D721Med (cell line): ENCODE measurements at regions not wholly inside any gene's neighbourhood (a gene's known extent, or its start where the extent isn't known, plus 50 kb on each side); places are given as distances from the start of the nearest gene placed in this dataset.

Experiments
- DNase-seq: peaks from one replicate; pipeline ENCODE4 v3.0.0; 2011; ENCODE audit warnings: low spot score; ENCODE audit not compliant: insufficient read length
- FAIRE-seq: peaks from 2 replicates; lab custom pipeline; 2011; peaks lifted over from hg19 to GRCh38; lab: Jason Lieb, UNC
- CTCF ChIP-seq: IDR thresholded peaks from 2 replicates; pipeline ENCODE4 v1.5.1; 2012; ENCODE audit warnings: mild to moderate bottlenecking, control low read depth; ENCODE audit not compliant: insufficient read depth; ENCODE audit errors: missing control alignments

DNA sequence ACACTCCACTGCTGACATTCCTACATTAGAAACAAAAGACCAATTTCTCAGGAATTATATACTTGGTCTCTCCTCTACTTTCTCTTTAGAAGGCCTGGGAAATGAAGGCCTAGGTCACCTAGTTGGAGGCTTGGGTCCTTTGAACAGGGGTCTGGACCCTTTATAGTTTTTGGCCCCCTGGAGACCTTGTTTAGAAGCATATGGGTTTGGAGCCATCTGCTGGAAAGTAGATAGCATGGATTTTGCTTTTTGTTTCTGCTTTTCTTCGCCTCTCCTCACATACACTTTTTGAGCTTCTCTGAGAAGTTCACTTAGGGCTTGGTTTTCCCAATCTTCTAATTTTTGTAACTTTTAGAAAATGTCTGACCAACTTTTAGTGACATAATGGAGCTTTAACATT, 67.1 kb upstream of the CDK20 start:
- peak; percentile 35 for TF ChIP-seq CTCF
- FAIRE-seq, result no peak
- DNase-seq, result no peak

DNA sequence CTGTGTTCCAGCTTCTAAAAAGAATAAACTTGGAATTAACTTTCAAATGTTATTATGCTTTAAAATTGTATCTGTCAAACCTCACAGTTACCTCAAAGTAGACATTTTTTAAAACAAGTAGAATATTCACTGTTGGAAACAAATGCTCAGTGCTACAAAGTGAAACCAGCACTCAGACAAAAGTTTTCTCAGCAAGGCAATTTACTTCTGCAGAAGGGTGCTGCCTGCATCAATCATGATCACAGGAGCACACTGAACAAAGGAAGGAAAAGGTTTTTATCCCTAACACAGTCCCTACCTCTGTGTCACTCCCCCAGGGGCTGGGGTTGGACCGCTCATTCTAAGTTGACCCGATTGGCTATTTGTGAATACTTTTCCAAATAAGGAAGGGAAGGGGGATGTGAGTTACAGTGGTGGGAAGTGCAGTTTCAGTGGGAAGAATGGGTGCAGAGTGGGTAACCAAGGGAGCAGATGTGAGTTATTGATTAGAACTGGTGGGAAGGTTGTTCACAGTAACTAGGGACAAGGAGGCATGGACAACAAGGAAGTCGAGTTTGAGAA, 63.0 kb upstream of the CDK20 start:
- TF ChIP-seq CTCF, result no peak
- DNase-seq, result no peak
- FAIRE-seq, result no peak

- FAIRE-seq (no peak), DNase-seq (no peak)
- TF ChIP-seq CTCF, result no peak
Measured at GRCh38 chr9:88034964-88035363, 60.6 kb upstream of the CDK20 start.

DNA sequence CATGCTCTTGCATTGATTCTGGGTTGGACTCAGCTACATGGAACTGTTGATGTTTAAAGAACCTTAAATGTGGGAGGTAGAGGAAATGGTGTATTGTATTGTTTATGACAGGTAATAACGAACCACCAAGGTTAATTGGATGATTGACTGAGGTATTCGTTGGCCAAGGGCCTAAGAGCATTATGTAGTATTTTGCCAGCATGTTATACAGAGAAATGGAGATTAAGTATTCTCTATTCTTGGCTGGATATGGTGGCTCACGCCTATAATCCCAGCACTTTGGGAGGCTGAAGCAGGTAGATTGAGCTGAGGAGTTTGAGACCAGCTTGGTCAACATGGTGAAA, 59.0 kb upstream of the CDK20 start:
- DNase-seq (no peak), FAIRE-seq (no peak)
- TF ChIP-seq CTCF, result no peak

DNA sequence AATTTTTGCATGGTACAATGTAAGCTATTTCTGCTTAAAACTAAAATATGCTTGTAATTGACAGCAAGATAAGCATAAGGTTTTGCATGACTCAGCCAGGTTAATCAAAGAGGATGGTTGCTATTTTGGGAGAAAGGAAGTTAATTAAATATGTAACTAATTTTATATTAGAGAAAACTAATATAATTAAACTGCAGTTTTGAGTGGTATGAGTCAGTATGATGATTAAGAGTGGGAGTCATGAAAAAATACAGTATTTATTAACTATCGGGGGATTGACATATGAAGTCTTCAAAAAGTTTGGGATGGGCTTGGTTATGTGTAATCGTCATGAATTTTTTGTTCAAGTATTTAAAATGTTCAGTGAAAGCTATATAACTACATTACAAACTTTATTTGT, 54.0 kb upstream of the CDK20 start:
- FAIRE-seq, result no peak

DNA sequence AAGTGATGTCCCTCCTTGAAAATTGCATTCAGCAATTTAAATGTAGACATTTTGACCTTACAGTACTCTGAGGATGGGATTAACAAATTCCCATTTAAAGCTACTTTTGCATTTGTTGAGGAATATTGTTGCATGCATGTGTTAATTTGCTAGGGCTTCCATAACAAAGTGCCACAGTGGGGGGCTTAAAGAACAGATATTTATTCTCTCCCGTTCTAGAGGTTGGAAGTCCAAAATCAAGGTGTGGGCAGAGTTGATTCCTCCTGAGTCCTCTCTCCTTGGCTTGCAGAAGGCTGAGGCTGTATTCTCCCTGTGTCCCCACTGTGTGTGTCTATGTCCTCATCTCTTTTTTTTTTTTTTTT, 51.8 kb upstream of the CDK20 start:
- FAIRE-seq, result no peak
- no peak for TF ChIP-seq CTCF
- DNase-seq, result no peak

More for the DNA sequence above, 54.0 kb upstream of the CDK20 start:
- no peak for TF ChIP-seq CTCF
- DNase-seq, result no peak

DNA sequence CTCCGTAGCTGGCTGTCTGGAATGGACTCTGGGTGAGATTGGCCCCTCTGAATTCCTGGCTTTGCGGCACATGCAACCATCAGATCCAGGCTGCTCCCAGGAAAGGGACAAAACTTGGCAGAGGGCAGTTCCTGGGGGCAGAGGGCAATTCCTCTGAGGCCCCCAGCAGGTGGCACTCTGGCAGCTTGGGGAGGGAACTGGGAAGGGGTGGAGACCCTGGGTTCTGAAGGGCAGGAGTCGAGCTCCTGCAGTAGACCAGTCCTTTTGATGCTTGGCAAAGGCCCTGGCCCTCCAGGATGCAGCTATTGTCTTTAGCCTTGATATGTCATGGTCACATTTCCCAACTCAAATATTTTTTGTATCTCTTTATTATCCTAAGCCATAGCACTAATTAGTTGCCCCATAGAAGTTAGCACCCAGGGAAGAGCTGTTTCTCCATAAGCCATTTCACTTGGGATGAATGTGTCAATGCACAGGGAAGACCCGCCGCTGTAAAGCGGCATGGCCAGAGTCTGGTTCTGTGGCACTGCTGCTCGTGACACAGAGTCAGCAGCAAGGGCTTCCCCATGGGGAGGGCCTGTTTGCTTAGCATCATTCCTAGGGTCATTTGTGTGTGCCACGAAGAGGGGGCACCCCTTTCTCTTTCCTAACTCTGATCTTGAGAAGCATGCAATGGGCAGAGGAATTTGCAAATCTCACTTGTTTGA, 51.2 kb upstream of the CDK20 start:
- FAIRE-seq (no peak), DNase-seq (no peak)
- no peak for TF ChIP-seq CTCF
